ENCODE measurements at regions not wholly inside any gene's neighbourhood (a gene's known extent, or its start where the extent isn't known, plus 50 kb on each side); places are given as distances from the start of the nearest gene placed in this dataset.
"Not testable (repeated sequence)": the region's sequence is repeated elsewhere in the genome, so short reads cannot be mapped to it uniquely, and the experiment has no call there.

DNA sequence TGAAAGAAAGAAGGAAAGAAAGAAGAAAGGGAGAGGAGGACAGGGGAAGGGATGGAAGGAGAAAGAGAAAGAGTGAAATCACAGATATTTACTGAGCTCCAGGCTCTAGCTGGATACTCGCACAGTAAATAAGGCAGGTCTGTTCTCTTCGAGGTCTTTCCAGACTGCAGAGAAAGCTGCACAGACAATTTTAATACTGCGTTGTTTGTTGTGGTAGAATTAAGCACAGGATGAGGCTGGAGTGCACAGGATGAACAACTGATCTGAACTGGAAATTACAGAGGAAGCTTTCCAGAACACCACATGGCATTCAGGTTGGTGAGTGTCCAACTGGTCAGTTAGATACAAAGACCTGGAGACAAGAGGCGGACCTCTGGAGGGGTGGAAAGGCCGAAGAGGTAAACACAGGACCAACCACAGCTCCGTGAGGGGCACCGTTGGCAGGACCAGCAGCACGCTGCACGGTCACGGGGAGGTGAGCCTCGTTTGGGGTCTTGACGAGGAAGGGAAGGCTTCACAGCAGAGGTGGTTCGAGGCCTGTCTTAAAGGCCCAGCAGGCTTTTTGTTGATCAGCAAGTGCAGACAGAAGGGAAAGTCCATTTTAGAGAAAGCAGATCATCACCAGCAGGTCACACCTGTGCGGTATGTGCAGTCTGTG is 121.7 kb downstream of the ATP6V0E2 start:
- not testable (repeated sequence) for FAIRE-seq

DNA sequence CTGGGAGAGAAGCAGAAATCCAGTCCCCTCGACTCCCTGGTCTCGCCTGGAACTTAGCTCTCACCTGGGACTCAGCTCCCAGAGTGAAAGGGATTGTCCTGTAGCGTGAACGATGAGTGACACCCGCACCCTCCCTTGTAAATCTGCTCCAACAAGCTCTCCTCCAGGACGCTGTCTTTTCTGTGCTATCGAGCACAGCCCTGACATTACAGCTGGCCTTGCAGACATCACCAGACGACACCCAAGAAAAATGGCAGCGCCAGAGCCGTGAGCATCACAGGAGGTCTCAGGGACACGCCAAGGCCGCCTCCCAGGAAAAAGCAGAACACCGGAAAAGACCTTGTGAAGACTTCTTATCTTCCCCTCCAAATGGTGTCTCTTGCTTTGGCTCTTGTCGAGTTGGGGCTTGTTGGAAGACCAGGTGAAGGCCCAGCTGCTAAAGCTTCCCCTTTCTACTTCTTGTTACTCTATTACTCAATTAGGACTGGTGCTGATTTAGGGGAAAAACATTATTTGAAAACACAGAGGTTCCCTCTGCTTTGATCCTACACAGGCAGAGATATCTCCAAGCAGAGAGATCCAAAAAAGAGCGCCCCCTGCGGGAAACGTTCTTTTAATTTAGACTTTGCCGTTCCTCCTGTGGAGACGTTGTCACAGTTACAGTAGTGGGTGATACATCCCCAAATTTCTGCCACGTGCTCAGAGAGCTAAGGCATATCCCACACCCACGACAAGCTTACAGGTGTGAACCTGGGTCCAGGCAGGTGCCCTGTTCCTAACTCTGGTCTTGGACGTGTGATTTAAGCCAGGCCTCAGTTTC is 127.2 kb downstream of the ATP6V0E2 start:
- FAIRE-seq = not testable (repeated sequence)

DNA sequence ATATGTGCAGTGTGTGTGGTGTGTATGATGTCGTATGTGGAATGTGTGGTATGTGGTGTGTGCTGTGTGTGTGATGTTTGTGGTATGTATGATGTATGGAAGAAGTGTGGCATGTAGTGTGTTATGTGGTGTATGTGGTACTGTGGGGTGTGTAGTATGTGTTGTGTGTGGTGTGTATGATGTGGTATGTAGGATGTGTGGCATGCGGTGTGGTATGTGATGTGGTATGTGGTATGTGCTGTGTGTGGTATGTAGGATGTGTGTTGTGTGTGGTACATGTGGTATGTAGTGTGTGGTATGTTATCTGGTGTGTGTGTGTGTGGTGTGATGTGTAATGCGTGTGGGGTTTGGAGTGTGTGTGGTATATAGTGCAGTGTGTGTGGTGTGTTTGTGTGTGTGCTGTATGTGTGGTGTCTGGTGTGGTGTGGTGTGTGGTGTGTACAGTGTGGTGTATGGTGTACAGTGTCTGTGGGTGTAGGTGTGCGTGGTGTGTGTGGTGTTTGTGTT is 129.6 kb downstream of the ATP6V0E2 start:
- no peak for FAIRE-seq

DNA sequence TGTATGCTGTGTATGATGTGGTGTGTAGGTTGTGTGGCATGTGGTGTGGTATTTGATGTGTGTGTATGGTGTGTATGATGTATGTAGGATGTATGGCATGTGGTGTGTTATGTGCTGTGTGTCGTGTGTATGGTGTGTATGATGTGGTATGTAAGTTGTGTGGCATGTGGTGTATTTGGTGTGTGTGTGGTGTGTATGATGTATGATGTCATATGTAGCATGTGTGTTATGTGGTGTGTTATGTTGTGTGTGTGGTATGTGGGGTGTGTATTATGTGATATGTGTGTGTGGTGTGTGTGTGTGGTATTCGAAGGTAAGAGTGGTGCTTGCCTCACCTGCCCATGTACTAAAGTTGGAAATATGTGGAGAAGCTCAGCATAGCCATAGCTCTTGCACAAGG is 130.2 kb downstream of the ATP6V0E2 start:
- FAIRE-seq = not testable (repeated sequence)

DNA sequence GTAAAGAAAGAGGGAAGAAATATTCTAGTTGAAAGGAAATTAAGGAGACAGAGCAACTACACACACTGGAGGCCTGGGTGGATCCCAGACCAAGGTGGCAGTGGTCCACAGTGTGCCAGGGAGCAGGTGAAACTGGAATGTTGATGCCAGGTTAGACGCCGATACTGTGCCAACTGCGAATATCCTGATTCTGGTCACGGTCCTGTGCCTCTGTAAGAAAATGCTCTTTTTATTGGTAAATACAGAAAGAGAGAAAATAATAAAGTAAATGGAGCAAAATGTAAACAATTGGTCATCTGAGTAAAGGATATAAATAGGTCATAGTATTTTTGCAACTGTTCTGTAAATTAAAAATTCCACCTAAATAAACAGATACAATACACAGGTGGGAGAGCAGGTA is 131.1 kb downstream of the ATP6V0E2 start:
- not testable (repeated sequence) for FAIRE-seq

DNA sequence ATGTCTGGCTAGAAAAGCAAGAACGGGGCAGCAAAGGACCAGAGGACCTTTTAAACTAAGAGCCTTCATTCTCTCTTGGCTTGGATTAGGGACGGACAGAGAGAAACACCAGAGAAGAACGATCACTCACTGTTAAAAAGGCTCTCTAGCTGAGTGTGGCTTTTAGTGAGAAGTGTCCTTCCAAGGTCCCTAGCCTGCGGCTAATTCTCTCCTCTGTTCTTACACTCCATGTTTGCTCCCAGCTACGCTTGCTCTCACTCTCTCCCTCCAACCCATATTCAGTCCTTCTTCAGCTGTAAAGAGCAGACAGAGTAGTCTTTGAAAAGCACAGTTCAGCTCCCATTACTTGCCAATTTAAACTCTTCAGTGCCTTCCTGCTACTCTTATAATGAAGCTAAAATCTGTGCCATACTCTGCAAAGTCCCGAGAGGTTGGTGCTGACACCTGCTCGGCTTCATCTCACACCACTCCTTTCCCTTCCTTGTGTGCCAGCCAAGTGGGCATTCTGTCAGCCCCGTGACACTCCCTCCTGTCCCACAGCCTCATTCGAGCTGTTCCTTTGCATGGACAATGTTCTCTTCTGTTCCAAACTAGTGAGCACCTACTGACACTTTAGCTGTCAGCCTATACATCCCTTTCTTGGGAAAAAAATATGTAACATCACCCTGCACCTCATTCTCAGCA is 136.0 kb downstream of the ATP6V0E2 start:
- FAIRE-seq = not testable (repeated sequence)

DNA sequence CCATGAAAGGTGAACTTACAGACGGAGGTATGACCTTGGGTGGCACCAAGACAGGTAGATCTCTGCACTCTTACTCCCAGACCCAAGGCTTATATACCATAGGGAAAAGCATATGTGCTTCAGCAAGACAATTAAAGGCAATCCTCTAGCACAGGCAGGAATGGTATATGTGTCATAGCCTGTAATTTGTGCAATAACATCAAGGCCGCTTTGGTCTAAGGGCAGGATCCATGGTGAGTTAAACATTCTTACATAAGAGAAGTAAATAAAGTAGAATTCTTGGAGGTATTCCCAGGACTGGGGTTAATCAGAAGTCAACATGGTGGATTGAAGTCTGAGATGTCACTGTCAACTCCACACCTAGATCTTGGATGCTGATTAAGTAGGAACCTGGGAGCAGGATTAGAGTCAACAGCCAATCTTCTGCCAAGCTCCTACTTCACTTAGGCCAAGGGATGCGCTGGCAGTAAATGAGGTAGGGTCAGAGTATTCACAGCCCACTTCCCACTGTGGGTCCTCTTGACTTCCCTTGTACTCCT is 143.0 kb downstream of the ATP6V0E2 start:
- FAIRE-seq = not testable (repeated sequence)

DNA sequence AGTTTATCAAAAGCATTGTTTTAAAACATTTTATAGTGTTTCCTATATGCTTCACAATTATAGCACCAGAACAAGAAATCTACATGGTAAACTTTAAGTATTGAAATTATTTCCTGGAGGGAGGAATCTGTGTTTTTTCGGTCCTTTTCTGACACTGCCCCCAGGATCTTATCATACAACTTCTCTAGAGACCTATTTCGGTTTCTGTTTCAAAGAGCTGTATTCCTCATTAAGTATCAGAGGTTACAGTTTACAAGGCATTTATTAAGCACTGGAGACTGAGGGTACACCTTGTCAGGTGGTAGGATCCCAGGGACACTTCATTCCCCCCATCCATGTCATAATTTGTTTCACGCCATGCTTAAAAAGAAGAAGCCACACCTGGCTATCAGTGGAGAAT is 146.4 kb downstream of the ATP6V0E2 start:
- FAIRE-seq = not testable (repeated sequence)

DNA sequence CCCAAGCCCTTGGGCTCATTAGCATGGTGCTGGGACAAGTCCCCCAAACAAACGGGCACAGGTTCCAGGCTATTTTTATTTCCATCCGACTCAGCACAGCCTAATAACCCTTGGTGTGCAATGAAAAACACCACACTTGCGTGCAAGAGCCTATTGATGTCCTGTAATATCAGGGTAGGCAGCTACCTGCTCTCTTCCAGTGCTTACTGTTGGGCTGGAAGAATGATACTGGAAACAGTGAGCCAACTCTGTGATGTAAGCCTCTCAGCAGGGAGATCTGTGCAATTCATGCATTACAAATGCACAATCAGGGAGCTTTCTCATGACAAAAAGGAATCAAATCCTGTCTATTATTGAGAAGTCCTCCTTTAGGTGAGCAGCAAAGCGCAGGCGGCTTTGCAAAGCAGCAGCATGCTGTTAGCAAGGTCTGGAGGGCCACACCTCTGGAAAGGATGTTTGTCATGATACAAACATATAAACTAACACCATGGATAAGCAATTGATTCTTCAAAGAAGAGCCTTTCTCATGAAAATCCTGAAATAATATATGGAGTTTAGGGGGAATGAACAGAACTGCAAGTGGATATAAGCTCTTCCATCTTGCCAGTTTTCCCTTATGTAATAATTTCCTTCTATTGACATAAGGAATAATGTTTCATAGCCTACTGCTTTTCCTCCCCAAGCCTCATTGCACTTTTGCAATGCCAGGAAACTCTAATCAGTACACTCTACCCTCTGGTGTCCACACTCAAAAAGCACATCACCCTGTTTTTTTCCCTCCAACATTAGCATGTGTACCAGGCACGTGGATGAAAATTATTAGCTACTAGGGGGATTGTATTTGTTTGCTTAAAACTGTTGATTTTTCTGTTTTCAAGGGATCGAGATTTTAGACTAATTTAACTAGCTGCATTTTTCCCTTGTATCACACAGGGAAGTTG is 151.1 kb downstream of the ATP6V0E2 start:
- peak; percentile 99 for FAIRE-seq

DNA sequence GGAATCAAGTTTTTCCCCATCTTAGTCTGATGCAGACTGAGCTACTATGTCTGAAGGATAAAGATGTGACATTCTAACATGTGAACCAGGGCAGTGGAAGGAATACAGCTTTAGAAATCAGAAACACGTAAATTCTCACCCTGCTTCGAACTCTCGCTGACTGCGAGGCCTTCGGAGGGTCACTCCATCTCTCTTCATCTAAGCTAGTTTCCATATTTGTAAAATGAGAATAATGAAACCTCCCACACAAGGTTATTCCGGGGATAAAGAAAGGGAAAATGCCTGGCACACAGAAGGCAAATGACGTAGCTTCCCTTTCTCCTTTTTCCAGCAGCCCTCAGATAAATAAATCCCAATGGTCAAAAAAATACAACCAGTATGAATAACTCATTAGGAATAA is 152.0 kb downstream of the ATP6V0E2 start:
- not testable (repeated sequence) for FAIRE-seq

DNA sequence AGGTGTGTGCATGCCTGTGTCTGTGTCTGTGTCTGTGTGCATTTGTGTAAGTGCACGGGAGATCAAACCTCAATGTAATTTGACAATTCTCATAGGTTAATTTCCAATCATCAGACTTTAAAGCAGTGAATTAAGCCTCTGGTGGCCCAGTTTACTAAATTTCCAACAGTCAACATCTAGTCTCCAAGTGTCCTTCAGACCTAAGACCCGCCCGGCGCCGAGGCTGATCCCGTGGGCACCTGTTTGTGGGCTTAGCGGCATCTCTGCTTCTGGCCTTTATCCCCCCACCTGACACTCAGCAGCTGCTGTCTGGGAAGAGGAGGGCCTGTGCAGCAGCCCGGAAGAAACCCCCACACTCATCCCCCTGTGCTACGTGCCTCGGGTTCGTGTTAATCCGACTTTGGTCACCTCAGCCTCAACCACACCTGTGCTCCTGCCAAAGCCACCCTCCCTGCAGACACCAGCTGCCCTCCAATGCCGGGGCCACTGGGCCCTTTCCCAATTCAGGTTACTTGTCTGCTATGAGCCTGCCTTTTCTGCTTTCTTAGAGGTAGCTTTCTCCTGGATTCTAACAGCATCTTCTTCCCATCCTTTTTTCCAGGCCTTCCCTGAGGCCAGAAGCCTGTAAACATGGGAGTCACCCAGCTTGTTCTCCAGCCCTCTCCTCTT is 154.7 kb downstream of the ATP6V0E2 start:
- not testable (repeated sequence) for FAIRE-seq

DNA sequence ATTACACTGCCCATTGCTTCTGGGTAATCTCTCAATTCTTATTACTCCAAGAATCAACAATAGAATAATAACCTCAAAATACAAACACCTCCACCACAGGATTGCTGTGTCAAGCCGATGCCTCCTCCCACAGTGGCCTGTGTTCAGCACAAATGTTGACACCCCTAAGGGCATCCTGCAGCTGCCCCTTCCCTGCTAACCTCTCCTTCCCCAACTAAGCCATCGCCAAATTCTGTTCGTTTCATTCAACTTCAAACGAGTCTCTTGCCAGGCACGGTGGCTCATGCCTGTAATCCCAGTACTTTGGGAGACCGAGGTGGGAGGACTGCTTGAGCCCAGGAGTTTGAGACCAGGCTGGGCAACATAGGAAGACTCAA is 155.2 kb downstream of the ATP6V0E2 start:
- FAIRE-seq = not testable (repeated sequence)

DNA sequence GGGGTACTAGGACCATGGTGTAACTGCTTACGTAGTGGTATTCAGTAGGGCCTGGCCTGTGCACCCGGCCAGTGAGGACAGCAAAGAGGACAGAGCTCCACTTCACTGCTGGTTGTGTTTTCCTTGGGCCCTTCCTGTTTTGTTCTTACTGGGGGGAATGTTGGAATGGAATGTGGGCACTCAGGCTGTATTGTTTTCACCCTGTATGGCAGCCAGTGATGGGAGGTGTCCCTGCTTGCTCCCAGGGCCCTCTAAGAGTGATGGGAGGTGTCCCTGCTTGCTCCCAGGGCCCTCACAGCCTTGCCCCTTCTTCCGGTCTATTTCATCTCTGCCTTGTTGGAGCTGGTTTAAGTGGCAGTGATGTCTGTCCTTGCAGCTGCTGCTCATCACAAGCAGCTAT is 158.0 kb downstream of the ATP6V0E2 start:
- not testable (repeated sequence) for FAIRE-seq

DNA sequence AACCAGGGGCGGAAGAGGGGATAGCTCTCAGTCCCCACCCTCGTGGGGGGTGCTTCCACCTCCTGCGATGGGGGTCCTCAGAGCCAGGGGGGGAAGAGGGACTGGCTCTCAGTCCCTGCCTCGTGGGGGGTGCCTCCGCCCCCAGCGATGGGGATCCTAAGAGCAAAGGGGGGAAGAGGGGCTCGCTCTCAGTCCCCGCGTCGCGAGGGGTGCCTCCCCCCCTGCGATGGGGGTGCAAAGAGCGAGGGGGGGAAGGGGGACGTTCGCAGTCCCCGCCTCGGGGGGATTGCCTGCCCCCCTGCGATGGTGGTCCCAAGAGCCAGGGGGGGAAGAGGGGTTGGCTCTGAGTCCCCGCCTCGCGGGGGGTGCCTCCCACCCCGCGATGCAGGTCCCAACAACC is 159.9 kb downstream of the ATP6V0E2 start:
- FAIRE-seq = not testable (repeated sequence)

DNA sequence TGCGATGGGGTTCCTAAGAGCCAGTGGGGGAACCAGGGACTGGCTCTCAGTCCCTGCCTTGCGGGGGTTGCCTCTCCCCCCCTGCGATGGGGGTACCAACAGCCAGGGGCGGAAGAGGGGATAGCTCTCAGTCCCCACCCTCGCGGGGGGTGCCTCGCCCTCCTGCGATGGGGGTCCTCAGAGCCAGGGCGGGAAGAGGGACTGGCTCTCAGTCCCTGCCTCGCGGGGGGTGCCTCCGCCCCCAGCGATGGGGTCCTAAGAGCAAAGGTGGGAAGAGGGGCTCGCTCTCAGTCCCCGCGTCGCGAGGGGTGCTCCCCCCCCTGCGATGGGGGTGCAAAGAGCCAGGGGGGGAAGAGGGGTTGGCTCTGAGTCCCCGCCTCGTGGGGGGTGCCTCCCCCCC is 162.0 kb downstream of the ATP6V0E2 start:
- FAIRE-seq = not testable (repeated sequence)

DNA sequence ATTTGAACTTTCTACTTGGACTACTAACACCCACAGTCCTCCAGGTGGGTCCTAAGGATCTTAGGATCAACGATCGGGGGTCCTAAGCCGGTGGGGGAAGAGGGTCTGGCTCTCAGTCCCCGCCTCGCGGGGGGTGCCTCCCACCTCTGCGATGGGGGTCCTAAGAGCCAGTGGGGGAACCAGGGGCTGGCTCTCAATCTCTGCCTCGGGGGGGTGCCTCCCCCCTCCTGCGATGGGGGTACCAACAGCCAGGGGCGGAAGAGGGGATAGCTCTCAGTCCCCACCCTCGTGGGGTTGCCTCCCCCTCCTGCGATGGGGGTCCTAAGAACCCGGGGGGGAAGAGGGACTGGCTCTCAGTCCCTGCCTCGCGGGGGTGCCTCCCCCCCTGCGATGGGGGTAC is 165.3 kb downstream of the ATP6V0E2 start:
- FAIRE-seq = not testable (repeated sequence)

DNA sequence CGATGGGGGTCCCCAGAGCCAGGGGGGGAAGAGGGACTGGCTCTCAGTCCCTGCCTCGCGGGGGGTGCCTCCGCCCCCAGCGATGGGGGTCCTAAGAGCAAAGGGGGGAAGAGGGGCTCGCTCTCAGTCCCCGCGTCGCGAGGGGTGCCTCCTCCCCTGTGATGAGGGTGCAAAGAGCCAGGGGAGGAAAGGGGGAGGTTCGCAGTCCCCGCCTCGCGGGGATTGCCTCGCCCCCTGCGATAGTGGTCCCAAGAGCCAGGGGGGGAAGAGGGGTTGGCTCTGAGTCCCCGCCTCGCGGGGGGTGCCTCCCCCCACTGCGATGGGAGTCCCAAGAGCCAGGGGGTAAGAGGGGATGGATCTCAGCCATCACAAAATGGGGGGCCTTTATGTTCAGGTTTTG is 168.5 kb downstream of the ATP6V0E2 start:
- not testable (repeated sequence) for FAIRE-seq

DNA sequence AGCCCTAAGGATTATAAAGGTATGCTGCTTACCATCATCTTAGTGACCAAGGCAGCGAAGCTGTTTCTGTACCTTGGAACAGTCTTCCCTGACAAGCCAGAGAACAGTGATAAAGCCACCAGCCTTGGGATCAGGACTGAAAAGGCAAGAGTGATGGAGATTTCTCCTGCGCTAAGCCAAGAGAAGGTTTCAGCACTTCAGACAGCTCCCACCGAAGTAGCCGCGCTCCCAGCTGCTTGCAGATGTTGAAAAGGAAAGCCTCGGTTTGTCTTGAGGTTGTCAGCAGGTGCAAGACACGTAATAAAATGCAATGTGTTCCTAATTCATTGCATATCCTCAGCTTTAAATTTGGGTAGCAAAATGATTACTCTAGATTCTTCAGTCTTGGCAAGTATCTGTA is 171.0 kb downstream of the ATP6V0E2 start:
- not testable (repeated sequence) for FAIRE-seq

DNA sequence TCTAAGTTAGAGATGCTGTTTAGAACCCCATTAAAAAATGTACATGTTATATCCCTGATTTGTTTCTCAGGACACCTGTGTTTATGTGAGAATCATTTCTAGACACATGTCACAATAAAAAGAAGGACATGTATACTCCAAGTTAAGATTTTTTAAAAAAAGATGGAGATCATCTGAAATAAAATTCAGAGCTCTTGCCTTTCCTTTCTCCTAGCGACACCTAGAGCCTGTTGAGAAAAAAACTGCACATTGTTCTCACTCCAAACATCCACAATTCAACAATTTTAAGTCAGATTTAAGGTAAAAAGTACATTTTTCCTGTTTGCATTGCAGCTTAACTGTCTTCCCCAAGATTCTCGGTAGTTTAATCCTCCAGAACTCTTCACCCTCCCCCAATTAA is 171.8 kb downstream of the ATP6V0E2 start:
- peak; percentile 100 for FAIRE-seq

DNA sequence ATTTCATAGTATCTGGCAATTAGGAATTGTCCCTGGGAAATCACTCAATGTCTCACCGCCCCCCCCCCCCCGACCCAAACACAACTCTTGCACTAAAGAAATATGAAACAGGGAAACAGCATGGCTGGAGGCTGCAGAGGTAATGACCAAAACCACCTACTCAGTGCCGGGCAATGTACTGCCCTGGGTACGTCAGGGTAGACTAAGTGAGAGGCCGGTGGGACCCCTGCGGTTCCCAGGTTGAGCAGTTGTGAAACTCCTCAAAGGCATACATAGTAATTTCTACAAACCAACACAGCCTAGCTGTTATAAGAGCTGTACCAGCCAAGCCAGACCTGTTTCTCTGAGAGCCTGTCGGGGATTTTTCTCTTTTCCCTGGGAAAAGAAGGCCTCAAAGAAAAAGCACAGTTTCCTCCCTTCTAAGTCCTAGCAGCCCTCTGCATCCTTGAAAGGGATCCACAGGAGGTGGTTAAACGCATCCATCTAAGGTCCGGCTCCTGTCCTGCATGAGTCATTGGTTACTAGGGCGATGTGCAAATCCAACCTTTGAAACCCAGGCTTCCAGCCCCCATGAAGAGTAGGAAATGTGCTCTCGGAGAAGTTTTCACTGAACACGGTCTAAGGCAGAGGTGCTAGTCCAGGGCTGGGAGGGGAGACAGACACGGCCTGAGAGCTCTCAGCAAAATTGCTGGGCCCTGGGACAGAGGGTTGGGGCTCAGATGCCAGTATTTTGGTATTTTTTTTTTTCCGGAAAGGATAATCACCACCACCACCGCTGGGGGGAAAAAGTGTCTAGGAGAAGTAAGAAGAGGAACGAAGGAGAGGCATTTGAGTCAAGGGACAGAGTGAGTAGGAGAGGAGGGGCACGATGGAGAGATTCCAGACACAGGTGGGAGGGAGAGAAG is 172.8 kb downstream of the ATP6V0E2 start:
- peak; percentile 97 for FAIRE-seq
